C4-2B (cell line): ENCODE measurements at regions not wholly inside any gene's neighbourhood (a gene's known extent, or its start where the extent isn't known, plus 50 kb on each side); places are given as distances from the start of the nearest gene placed in this dataset.

Experiments
- ZFX ChIP-seq: fragments of 450-650 bp; IDR thresholded peaks from 2 replicates; pipeline ENCODE4 v1.6.1; 2017
- TF ChIP-seq, protein P1 (sequence below): fragments of 450-650 bp; conservative IDR thresholded peaks from 2 replicates; pipeline ENCODE4 v1.5.1; 2017; ENCODE audit warnings: mild to moderate bottlenecking

- TF ChIP-seq, protein P1, sequence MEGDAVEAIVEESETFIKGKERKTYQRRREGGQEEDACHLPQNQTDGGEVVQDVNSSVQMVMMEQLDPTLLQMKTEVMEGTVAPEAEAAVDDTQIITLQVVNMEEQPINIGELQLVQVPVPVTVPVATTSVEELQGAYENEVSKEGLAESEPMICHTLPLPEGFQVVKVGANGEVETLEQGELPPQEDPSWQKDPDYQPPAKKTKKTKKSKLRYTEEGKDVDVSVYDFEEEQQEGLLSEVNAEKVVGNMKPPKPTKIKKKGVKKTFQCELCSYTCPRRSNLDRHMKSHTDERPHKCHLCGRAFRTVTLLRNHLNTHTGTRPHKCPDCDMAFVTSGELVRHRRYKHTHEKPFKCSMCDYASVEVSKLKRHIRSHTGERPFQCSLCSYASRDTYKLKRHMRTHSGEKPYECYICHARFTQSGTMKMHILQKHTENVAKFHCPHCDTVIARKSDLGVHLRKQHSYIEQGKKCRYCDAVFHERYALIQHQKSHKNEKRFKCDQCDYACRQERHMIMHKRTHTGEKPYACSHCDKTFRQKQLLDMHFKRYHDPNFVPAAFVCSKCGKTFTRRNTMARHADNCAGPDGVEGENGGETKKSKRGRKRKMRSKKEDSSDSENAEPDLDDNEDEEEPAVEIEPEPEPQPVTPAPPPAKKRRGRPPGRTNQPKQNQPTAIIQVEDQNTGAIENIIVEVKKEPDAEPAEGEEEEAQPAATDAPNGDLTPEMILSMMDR = no peak
- no peak for TF ChIP-seq ZFX
Observed at GRCh38 chrX:45497290-45497689, 296.6 kb upstream of the DIPK2B start.
